ENCODE measurements at regions not wholly inside any gene's neighbourhood (a gene's known extent, or its start where the extent isn't known, plus 50 kb on each side); places are given as distances from the start of the nearest gene placed in this dataset.

GRCh38 chr2:20530520-20530919, 83.6 kb downstream of the RHOB start:
- TF ChIP-seq POLR2A (IDR thresholded peaks at IDR 0.05): no peak
- no peak for TF ChIP-seq CTCF (IDR thresholded peaks at IDR 0.05)
- no peak for DNase-seq (ENCODE audit: low spot score in 2 of 2)
- H3K4me3 ChIP-seq (ENCODE audit: low read depth, poor library complexity, severe bottlenecking): no peak overlapping the region
- WGBS, 2 donors: 91 to 95% methylated on average over 6 of the region's 6 CpGs
- intact Hi-C loops (cut with DNase I; ENCODE audit: low total_unique reads): no loop called here

DNA sequence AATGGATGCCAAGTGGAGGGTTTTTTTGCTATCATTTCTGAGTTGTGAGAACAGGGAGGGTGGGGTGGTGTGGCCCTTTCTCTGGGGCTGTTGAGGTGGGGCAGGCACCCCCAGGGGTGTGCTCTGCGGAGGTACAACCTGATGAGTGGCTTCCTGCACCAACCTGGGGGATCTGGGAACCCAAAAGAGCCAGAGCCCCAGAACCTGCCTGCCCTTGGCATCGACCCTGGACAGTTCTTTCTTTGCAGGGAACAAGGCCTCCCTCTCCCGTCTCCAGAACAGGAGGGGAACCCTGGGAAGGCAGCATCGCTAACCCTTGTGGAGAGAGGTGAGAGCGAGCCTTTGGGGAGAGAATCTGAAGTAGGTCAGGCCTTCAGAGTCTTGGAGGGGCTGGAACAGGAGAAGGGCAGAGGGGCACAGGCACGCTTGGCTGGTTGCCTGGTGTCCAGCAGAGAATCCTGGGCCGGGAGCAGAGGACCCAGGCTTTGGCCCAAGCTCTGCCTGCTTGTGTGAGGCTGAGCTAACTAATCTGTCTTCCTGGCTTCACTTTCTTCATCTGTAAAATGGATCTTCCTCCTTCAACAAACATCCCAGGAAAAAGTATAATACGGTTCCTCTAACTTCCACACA, 84.9 kb downstream of the RHOB start:
- TF ChIP-seq POLR2A (IDR thresholded peaks at IDR 0.05): no peak
- DNase-seq (ENCODE audit: low spot score in 2 of 2): no peak
- 73 to 78% methylated on average over 8 of the region's 8 CpGs for WGBS, 2 donors
- no peak overlapping the region for H3K4me3 ChIP-seq (ENCODE audit: low read depth, poor library complexity, severe bottlenecking)
- intact Hi-C loops (cut with DNase I; ENCODE audit: low total_unique reads): no loop called here

DNA sequence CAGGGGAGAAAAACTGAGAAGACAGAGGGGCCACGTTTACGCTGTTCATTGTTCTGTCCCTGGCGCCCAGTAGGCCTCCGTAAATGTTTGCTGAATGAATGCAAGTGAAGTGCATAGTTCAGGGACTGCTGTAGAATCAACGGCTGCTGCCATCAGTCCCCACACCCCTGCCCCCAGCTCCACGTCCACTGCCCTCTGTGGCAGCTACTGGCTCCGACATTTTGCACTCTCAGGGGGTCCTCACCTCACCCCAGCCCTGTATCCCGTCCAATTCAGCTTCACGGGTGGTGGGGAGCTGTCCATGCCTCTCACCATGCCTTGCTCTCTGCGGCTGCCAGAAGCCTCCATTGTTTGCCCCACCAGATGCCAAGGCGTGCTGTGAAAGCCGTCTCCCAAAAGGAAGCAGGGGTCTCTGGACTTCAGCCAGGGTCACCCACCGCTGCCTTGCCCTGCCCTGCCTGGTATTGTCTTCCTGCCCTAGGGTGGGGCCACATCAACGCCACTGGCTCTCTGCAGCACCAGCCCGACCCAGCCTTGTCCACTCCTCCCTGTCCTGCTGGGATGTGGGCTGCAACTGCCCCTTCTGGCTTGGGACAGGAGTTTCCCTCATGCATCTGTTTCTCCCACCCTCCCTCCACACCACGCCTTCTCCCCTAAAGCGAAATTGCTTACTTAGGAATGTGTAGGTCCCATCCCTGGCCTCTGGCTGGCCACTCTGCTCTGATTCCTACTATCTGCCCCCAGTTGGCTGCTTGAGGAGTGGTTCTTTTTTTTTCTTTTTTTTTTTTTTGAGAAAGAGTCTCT, 86.0 kb downstream of the RHOB start:
- intact Hi-C loops (cut with DNase I; ENCODE audit: low total_unique reads): no loop called here
- 81 to 84% methylated on average over 17 of the region's 17 CpGs for WGBS, 2 donors
- no peak for DNase-seq (ENCODE audit: low spot score in 2 of 2)
- H3K4me3 ChIP-seq (ENCODE audit: low read depth, poor library complexity, severe bottlenecking): no peak overlapping the region
- TF ChIP-seq POLR2A (IDR thresholded peaks at IDR 0.05) (no peak), CTCF (IDR thresholded peaks at IDR 0.05) (no peak)

GRCh38 chr2:20533993-20534622, 87.2 kb downstream of the RHOB start:
- TF ChIP-seq POLR2A (IDR thresholded peaks at IDR 0.05): no peak
- no peak for TF ChIP-seq CTCF (IDR thresholded peaks at IDR 0.05)
- no peak overlapping the region for H3K4me3 ChIP-seq (ENCODE audit: low read depth, poor library complexity, severe bottlenecking)
- DNase-seq (ENCODE audit: low spot score in 2 of 2): no peak
- WGBS, 2 donors: 86 to 90% methylated on average over 10 of the region's 10 CpGs
- intact Hi-C loops (cut with DNase I; ENCODE audit: low total_unique reads): no loop called here

GRCh38 chr2:20534913-20535801, 88.3 kb downstream of the RHOB start:
- intact Hi-C loops (cut with DNase I; ENCODE audit: low total_unique reads): no loop called here
- H3K4me3 ChIP-seq (ENCODE audit: low read depth, poor library complexity, severe bottlenecking): no peak overlapping the region
- no peak for DNase-seq (ENCODE audit: low spot score in 2 of 2)
- TF ChIP-seq CTCF (IDR thresholded peaks at IDR 0.05): no peak
- TF ChIP-seq POLR2A (IDR thresholded peaks at IDR 0.05): no peak
- 93 to 94% methylated on average over 17 to 19 of the region's 19 CpGs for WGBS, 2 donors
